Lower leg skin (tissue), 4 donors: ENCODE measurements at regions not wholly inside any gene's neighbourhood (a gene's known extent, or its start where the extent isn't known, plus 50 kb on each side); places are given as distances from the start of the nearest gene placed in this dataset.

Experiments
- DNase-seq, 2 donors: peaks; one replicate each; pipeline ENCODE4 v3.0.0-alpha.2; 2019; ENCODE audit warnings: low spot score in 2 of 2
- H3K4me3 ChIP-seq: fragments of 200-600 bp; sonication (generic); 2 replicates; pipeline ENCODE4 v1.5.1; 2017; ENCODE audit warnings: mild to moderate bottlenecking, low read depth; ENCODE audit not compliant: poor library complexity, severe bottlenecking
- POLR2A ChIP-seq, 2 donors: fragments of 450-650 bp; IDR thresholded peaks; one replicate each; pipeline ENCODE4 v1.6.1; 2016 to 2017; ENCODE audit warnings: antibody characterized with exemption in 2 of 2, mild to moderate bottlenecking in 1 of 2, moderate library complexity in 1 of 2
- WGBS, 2 donors: methylation state at CpG; one replicate each; pipeline ENCODE4 v1.1.5; 2018; 5-methylcytosine and 5-hydroxymethylcytosine counted together
- intact Hi-C: fragments of 100-400 bp; cut with DNase I; formaldehyde crosslinking; loops from one replicate; pipeline ENCODE4 v1.15.0; 2023; ENCODE audit warnings: low total_unique reads
- TF ChIP-seq, protein P1 (sequence below), 3 donors: fragments of 450-650 bp; IDR thresholded peaks; one replicate each; pipeline ENCODE4 v1.5.1; 2016; ENCODE audit warnings: antibody characterized with exemption in 3 of 3, mild to moderate bottlenecking in 3 of 3, moderate library complexity in 2 of 3

DNA sequence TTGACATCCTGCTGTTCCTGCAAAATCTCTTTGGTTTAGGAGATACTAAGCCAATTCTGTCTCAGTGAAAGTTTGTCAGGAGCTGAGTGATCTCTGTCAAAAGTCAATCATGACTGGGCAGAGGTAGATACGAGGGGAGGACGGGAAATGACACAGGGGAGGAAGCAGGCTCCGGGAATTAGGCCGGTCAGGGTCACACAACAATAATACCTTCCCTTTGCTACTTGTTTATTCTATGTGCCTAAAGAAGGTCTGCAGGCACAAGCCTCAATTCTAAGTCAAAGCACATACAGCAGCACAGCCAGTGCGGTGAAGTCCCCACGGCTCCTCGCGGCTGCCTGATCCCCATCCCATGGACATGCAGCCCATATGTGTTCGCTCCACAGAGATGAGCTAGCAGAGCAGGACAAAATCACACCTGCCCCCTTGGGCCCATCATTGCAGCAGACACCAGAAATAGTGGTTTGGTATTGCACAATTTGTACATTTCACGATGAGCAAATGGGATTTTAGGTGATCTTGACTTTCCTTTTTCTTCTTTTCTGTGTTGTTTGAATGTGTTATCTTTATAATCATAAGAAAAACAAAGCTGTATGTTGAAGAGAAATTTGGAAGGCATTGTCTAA lies 141.4 kb downstream of the VAPA start:
- DNase-seq: no peak
- TF ChIP-seq, protein P1, sequence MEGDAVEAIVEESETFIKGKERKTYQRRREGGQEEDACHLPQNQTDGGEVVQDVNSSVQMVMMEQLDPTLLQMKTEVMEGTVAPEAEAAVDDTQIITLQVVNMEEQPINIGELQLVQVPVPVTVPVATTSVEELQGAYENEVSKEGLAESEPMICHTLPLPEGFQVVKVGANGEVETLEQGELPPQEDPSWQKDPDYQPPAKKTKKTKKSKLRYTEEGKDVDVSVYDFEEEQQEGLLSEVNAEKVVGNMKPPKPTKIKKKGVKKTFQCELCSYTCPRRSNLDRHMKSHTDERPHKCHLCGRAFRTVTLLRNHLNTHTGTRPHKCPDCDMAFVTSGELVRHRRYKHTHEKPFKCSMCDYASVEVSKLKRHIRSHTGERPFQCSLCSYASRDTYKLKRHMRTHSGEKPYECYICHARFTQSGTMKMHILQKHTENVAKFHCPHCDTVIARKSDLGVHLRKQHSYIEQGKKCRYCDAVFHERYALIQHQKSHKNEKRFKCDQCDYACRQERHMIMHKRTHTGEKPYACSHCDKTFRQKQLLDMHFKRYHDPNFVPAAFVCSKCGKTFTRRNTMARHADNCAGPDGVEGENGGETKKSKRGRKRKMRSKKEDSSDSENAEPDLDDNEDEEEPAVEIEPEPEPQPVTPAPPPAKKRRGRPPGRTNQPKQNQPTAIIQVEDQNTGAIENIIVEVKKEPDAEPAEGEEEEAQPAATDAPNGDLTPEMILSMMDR (IDR thresholded peaks at IDR 0.05): no peak
- TF ChIP-seq POLR2A (IDR thresholded peaks at IDR 0.05): no peak

DNA sequence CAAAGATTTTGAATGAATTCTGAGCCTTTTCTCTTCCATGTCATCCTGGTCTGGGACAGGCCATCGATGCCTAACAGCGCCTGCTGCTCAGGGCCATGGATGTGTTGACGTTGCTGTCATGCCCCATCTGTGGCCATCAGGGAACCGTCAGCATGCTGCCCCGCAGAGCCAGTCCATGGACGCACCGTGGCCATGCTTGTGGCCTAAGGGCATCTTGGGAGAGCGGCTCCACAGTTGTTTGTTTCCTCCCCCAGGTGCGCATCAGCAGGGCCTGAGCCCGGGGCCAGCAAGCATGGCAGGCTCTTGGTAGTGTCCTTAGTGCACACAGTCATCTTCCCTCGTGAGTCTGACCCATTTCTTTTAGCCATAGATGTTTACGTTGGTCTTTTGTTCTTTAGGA lies 142.7 kb downstream of the VAPA start:
- DNase-seq: no peak
- H3K4me3 ChIP-seq: no peak overlapping the region
- WGBS, 2 donors: 91 to 95% methylated on average over 12 of the region's 12 CpGs
- intact Hi-C loops: no loop called here
- TF ChIP-seq POLR2A (IDR thresholded peaks at IDR 0.05): no peak
- TF ChIP-seq, protein P1 (IDR thresholded peaks at IDR 0.05): no peak

More for the DNA sequence above, 141.4 kb downstream of the VAPA start:
- intact Hi-C loops: no loop called here
- H3K4me3 ChIP-seq: no peak overlapping the region
- 89 to 91% methylated on average over 10 of the region's 10 CpGs for WGBS, 2 donors

DNA sequence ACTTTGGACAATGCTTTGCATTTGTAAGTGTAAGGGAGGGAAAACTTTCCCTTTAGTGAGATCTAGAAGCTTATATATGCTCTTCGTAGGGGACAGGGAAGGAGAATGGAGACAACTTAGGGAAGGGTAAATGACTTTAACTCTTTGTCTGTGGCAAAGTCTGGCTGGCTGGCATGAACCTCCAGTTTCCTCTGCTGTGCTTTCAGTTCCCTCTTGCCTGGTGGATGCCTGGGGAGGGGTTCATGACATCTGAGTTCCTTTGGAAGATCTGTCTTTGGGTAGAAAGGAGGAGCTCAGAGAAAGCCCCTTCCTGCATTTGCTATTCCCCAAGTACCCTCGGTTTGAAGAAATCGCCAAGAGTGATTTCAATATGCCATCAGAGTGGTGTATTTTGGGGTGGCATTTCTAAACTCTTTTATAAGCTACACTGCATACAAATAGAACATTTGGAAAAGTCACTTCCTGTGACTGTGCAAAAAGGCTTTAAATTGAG lies 143.6 kb downstream of the VAPA start:
- TF ChIP-seq, protein P1 (IDR thresholded peaks at IDR 0.05): no peak
- TF ChIP-seq POLR2A (IDR thresholded peaks at IDR 0.05): no peak
- intact Hi-C loops: no loop called here
- no peak for DNase-seq
- no peak overlapping the region for H3K4me3 ChIP-seq
- WGBS, 2 donors: 57 to 64% methylated on average over 3 of the region's 3 CpGs

DNA sequence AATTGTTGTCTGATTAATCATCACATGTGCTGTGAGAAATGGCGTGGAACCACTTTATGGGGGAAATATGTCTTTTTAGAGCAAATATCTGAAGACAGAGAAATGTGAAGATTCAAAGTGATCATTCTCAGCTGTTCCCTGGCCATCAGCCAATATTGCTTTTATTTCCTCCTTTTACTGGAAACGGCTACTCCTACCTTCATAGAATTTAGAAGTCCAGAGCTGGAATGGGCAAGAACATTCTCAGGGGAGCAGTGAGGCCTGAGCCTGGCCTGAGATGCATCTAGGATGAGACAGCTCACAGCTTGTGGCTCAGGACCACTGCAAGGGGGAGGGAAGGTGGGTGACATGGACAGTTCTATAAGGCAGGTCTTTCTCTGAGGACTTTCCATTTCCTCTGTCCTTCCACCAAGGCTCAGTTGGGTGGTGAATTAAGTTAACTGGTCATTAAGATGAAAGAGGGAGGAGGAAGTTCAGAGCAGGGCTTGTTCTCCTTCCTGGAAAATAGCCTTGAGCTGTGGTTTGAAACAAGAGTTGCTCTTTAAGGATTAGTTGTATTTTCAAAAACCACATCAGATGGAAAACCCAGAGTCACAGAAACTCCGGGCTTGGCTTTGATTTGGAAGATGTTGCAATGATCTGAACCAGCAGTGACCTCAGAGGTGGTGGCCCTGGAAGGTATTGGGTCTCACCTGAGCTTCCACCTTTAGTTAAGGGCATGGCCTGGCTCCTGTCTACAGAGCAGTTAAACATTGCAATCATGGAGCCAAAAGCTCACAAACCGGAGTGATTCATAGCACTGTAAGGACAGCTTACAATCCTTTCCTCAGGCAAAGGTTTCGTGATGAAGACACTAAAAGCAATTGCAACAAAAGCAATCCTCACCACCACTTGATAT lies 144.3 kb downstream of the VAPA start:
- intact Hi-C loops: no loop called here
- DNase-seq: no peak
- TF ChIP-seq, protein P1 (IDR thresholded peaks at IDR 0.05): no peak
- no peak for TF ChIP-seq POLR2A (IDR thresholded peaks at IDR 0.05)
- no peak overlapping the region for H3K4me3 ChIP-seq
- 32 to 35% methylated on average over 5 of the region's 5 CpGs for WGBS, 2 donors

DNA sequence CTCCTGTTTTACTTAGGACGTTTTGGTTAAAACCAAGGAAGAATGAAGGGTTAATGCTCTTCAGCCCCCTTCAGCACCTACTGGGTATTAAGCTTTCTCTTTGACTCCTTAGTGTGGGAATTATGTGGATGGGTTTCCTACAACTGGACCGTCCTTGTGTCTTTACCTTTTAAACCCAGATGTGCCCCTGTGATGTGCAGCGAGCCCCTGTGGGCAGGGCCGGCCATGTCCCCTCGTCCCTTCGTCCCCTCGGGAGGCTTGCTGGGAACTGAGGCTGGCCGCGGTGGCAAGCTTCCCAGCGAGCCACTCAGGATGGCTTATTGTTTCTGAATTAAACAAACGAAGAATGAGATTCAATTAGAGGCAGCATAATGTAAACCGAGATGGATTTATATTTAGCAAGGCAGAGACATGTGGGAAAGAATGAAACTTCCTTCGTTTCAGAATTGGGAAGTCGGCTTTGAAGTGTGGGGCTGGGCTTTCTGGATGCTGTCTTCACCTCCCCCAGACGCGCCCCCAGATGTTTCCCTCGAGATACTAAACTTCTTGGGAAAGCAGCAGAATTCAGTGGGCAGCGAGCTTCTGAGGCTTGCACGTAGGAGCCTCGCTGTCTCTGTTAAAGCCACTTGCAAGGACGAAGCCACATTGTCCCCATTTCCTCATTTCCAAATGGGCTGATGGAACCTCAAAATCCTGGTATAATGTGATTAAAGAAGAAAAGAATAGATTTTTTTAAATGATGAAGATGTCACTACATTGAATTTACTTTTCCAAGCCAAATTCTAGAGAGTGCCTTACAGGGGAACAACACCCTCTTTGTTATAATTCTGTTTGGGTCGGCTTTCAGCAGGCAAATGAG lies 146.0 kb downstream of the VAPA start:
- no peak for TF ChIP-seq POLR2A (IDR thresholded peaks at IDR 0.05)
- TF ChIP-seq, protein P1 (IDR thresholded peaks at IDR 0.05): no peak
- no peak overlapping the region for H3K4me3 ChIP-seq
- intact Hi-C loops: no loop called here
- peak in 1 of 2 donors; percentile 53 for DNase-seq
- 54 to 55% methylated on average over 22 of the region's 22 CpGs for WGBS, 2 donors
